Gastroesophageal sphincter (tissue), 3 donors: ENCODE measurements at regions not wholly inside any gene's neighbourhood (a gene's known extent, or its start where the extent isn't known, plus 50 kb on each side); places are given as distances from the start of the nearest gene placed in this dataset.

Source experiments
- CTCF ChIP-seq, 4 experiments: fragments of 200-600 bp in 2 of 4; fragments of 450-650 bp in 2 of 4; sonication (generic) in 1 of 4; IDR thresholded peaks; one replicate each; pipeline ENCODE4 v1.5.1; 2017 to 2019; ENCODE audit warnings: antibody characterized with exemption in 4 of 4, mild to moderate bottlenecking in 2 of 4, moderate library complexity in 2 of 4
- POLR2A ChIP-seq, 2 donors: fragments of 450-650 bp; IDR thresholded peaks; one replicate each; pipeline ENCODE4 v1.6.1; 2017; ENCODE audit warnings: antibody characterized with exemption in 2 of 2, mild to moderate bottlenecking in 2 of 2, moderate library complexity in 1 of 2
- POLR2AphosphoS5 ChIP-seq: sonication (generic); formaldehyde crosslinking; IDR thresholded peaks from one replicate; pipeline ENCODE4 v1.6.1; 2017; ENCODE audit warnings: antibody characterized with exemption

GRCh38 chr14:59125156-59125555, 63.3 kb upstream of the DAAM1 start:
- TF ChIP-seq POLR2AphosphoS5 (no peak), CTCF (IDR thresholded peaks at IDR 0.05) (no peak), POLR2A (IDR thresholded peaks at IDR 0.05) (no peak)
